H9 (cell line): ENCODE measurements at regions not wholly inside any gene's neighbourhood (a gene's known extent, or its start where the extent isn't known, plus 50 kb on each side); places are given as distances from the start of the nearest gene placed in this dataset.

Source experiments
- DNase-seq: peaks from one replicate; pipeline ENCODE4 v3.0.0-alpha.2; 2017
- H2AFZ ChIP-seq: one replicate; pipeline ENCODE4 v1.6.1; 2013; ENCODE audit warnings: mild to moderate bottlenecking, low read length, control low read depth, moderate library complexity
- H2AK5ac ChIP-seq: 2 replicates; pipeline ENCODE4 v1.6.1; 2013; ENCODE audit warnings: low read length, control low read depth, mixed read lengths; ENCODE audit not compliant: insufficient read length
- H2BK120ac ChIP-seq: one replicate; pipeline ENCODE4 v1.6.1; 2013; ENCODE audit warnings: low read depth, mild to moderate bottlenecking, low read length, control low read depth, inconsistent platforms; ENCODE audit not compliant: poor library complexity, severe bottlenecking
- H2BK12ac ChIP-seq: 2 replicates; pipeline ENCODE4 v1.6.1; 2013; ENCODE audit warnings: low read length, control low read depth, mixed read lengths, low read depth; ENCODE audit not compliant: insufficient read length
- H2BK15ac ChIP-seq: 2 replicates; pipeline ENCODE4 v1.6.1; 2013; ENCODE audit warnings: low read depth, low read length, control low read depth
- H2BK20ac ChIP-seq: one replicate; pipeline ENCODE4 v1.6.1; 2013; ENCODE audit warnings: low read depth, mild to moderate bottlenecking, low read length, control low read depth, inconsistent platforms; ENCODE audit not compliant: poor library complexity, severe bottlenecking
- H2BK5ac ChIP-seq: 2 replicates; pipeline ENCODE4 v1.6.1; 2013; ENCODE audit warnings: low read length, control low read depth, mixed read lengths; ENCODE audit not compliant: insufficient read length
- H3K14ac ChIP-seq: 2 replicates; pipeline ENCODE4 v1.6.1; 2013; ENCODE audit warnings: low read length, control low read depth; ENCODE audit not compliant: insufficient read depth
- H3K18ac ChIP-seq: 2 replicates; pipeline ENCODE4 v1.6.1; 2013; ENCODE audit warnings: low read depth, mild to moderate bottlenecking, mixed read lengths, low read length, control low read depth; ENCODE audit not compliant: insufficient read length
- H3K23ac ChIP-seq: 2 replicates; pipeline ENCODE4 v1.6.1; 2013; ENCODE audit warnings: low read length, control low read depth, mixed read lengths, low read depth; ENCODE audit not compliant: insufficient read length
- H3K23me2 ChIP-seq: 2 replicates; pipeline ENCODE4 v1.6.1; 2013; ENCODE audit warnings: low read depth, mild to moderate bottlenecking, mixed read lengths, low read length, control low read depth; ENCODE audit not compliant: insufficient read length, poor library complexity, severe bottlenecking
- H3K27ac ChIP-seq: 2 replicates; pipeline ENCODE4 v1.5.1; 2013; ENCODE audit warnings: low read length, control low read depth, mixed read lengths, low read depth; ENCODE audit not compliant: insufficient read length
- H3K27me3 ChIP-seq: 2 replicates; pipeline ENCODE4 v1.6.1; 2013; ENCODE audit warnings: low read length, control low read depth, inconsistent platforms; ENCODE audit not compliant: insufficient read depth
- H3K4ac ChIP-seq: 2 replicates; pipeline ENCODE4 v1.6.1; 2013; ENCODE audit warnings: low read depth, mild to moderate bottlenecking, control low read depth, inconsistent platforms, low read length, moderate library complexity
- H3K4me1 ChIP-seq: 2 replicates; pipeline ENCODE4 v1.6.1; 2013; ENCODE audit warnings: low read length, control low read depth, inconsistent platforms; ENCODE audit not compliant: insufficient read depth
- H3K4me2 ChIP-seq: 2 replicates; pipeline ENCODE4 v1.6.1; 2013; ENCODE audit warnings: low read length, control low read depth, mixed read lengths; ENCODE audit not compliant: insufficient read length, insufficient read depth
- H3K56ac ChIP-seq: 2 replicates; pipeline ENCODE4 v1.6.1; 2013; ENCODE audit warnings: low read depth, mild to moderate bottlenecking, mixed read lengths, low read length, control low read depth; ENCODE audit not compliant: insufficient read length
- H3K79me1 ChIP-seq: 2 replicates; pipeline ENCODE4 v1.6.1; 2013; ENCODE audit warnings: low read depth, mild to moderate bottlenecking, moderate library complexity, low read length, control low read depth, inconsistent platforms; ENCODE audit not compliant: insufficient read depth, poor library complexity, severe bottlenecking
- H3K79me2 ChIP-seq: 2 replicates; pipeline ENCODE4 v1.6.1; 2013; ENCODE audit warnings: low read length, control low read depth, inconsistent platforms; ENCODE audit not compliant: insufficient read depth
- H3K9ac ChIP-seq: 2 replicates; pipeline ENCODE4 v1.6.1; 2013; ENCODE audit warnings: low read length, control low read depth, mixed read lengths; ENCODE audit not compliant: insufficient read length; ENCODE audit errors: extremely low read depth
- H3K9me3 ChIP-seq: one replicate; pipeline ENCODE4 v1.6.1; 2013; ENCODE audit warnings: low read depth, low read length, inconsistent platforms; ENCODE audit not compliant: control insufficient read depth
- H3T11ph ChIP-seq: one replicate; pipeline ENCODE4 v1.6.1; 2013; ENCODE audit warnings: mild to moderate bottlenecking, low read length, control low read depth, inconsistent platforms
- H4K20me1 ChIP-seq: one replicate; pipeline ENCODE4 v1.6.1; 2013; ENCODE audit not compliant: control insufficient read depth, insufficient read length, insufficient read depth
- H4K5ac ChIP-seq: 2 replicates; pipeline ENCODE4 v1.6.1; 2013; ENCODE audit warnings: low read depth, mild to moderate bottlenecking, mixed read lengths, low read length, control low read depth; ENCODE audit not compliant: insufficient read length
- H4K8ac ChIP-seq: replicated peaks from 2 replicates; pipeline ENCODE4 v1.6.1; 2013; ENCODE audit warnings: low read length, control low read depth, mixed read lengths, low read depth; ENCODE audit not compliant: insufficient read length
- H4K91ac ChIP-seq: 2 replicates; pipeline ENCODE4 v1.6.1; 2013; ENCODE audit warnings: low read depth, mild to moderate bottlenecking, moderate library complexity, mixed read lengths, low read length, control low read depth; ENCODE audit not compliant: insufficient read length
- H3K27ac Mint-ChIP-seq, 3 experiments: 2 replicates in 2 of 3; 3 replicates in 1 of 3; pipeline ENCODE4 v1.8.0; 2020 to 2021; ENCODE audit warnings: mixed read lengths in 3 of 3, mild to moderate bottlenecking in 1 of 3, moderate library complexity in 1 of 3
- H3K27me3 Mint-ChIP-seq: 2 replicates; pipeline ENCODE4 v1.8.0; 2021; ENCODE audit warnings: low read depth, mild to moderate bottlenecking, moderate library complexity, mixed read lengths
- H3K36me3 Mint-ChIP-seq, 3 experiments: 2 replicates in 2 of 3; 3 replicates in 1 of 3; pipeline ENCODE4 v1.8.0; 2020 to 2021; ENCODE audit warnings: low read depth in 3 of 3, mixed read lengths in 3 of 3; ENCODE audit not compliant: insufficient read depth in 1 of 3
- H3K4me1 Mint-ChIP-seq, 2 experiments: 2 replicates each; pipeline ENCODE4 v1.8.0; 2020; ENCODE audit warnings: mixed read lengths in 2 of 2
- H3K4me3 Mint-ChIP-seq, 2 experiments: 2 replicates in 1 of 2; 3 replicates in 1 of 2; pipeline ENCODE4 v1.8.0; 2020 to 2021; ENCODE audit warnings: mild to moderate bottlenecking in 2 of 2, mixed read lengths in 2 of 2, moderate library complexity in 1 of 2
- H3K9me3 Mint-ChIP-seq, 2 experiments: 2 replicates in 1 of 2; 3 replicates in 1 of 2; pipeline ENCODE4 v1.8.0; 2020; ENCODE audit warnings: mild to moderate bottlenecking in 2 of 2, mixed read lengths in 2 of 2, moderate library complexity in 1 of 2
- WGBS: extraction: QIAGEN DNeasy Blood & Tissue Kit; methylation state at CpG from one replicate; pipeline ENCODE4 v1.1.7; 2013; ENCODE audit warnings: missing lambda C conversion rate, low lambda C conversion rate, mixed read lengths; ENCODE audit not compliant: insufficient read length; ENCODE audit errors: extremely low coverage; 5-methylcytosine and 5-hydroxymethylcytosine counted together
- TF ChIP-seq, protein P1 (sequence below): fragments of 200-600 bp; sonication (generic); conservative IDR thresholded peaks from 3 replicates; pipeline ENCODE4 v1.8.0; 2021; ENCODE audit warnings: antibody characterized with exemption, mild to moderate bottlenecking

DNA sequence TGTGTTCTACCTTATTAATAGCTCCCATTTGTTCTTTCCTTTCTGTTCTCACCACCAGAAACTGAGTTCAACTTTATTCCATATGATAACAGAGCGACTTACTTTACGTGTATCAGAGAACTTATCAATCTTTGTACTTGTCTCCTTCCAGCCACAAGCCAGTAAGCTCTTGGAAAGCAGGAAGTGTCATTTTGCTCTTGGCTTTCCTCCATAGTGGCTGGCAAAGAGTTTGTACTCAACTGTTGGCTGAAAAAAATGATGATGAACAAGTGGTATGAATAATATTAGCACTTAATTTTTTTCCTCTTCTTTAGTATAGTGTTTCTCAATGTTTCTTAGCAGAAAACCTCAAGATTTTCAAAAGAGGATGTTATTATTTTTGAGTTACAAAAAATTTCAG, 182.4 kb upstream of the TOM1L1 start:
- Histone ChIP-seq H2AFZ (peak overlapping the region; percentile 14), H2BK15ac (no peak overlapping the region), H3K14ac (no peak overlapping the region), H3T11ph (no peak overlapping the region), H4K8ac (no peak overlapping the region), H3K27ac (no peak overlapping the region), H3K4me1 (no peaks in the 10 kb centered on the region), H4K5ac (no peak overlapping the region), H2BK20ac (no peak overlapping the region), H2BK12ac (no peak overlapping the region), H3K27me3 (no peaks in the 10 kb centered on the region), H2BK120ac (no peak overlapping the region), H4K91ac (no peak overlapping the region), H3K4ac (no peak overlapping the region), H3K18ac (no peak overlapping the region), H4K20me1 (no peaks in the 10 kb centered on the region), H3K9ac (no peak overlapping the region), H3K79me2 (no peaks in the 10 kb centered on the region), H2AK5ac (no peak overlapping the region), H3K23me2 (no peaks in the 10 kb centered on the region), H3K23ac (no peak overlapping the region), H3K56ac (no peak overlapping the region), H3K79me1 (no peaks in the 10 kb centered on the region), H2BK5ac (no peak overlapping the region), H3K9me3 (no peaks in the 10 kb centered on the region), H3K4me2 (no peak overlapping the region)
- WGBS = no CpG with 5 or more reads among the region's 2 CpGs
- Mint-ChIP-seq H3K27ac (no peak overlapping the region), H3K27me3 (no peaks in the 10 kb centered on the region), H3K36me3 (peaks cover 0 to 10% (median 3%) of the 10 kb centered on the region in 3 experiments; a peak in 4 of 7 replicates), H3K4me3 (no peak overlapping the region), H3K9me3 (peaks cover under 1 to 4% of the 10 kb centered on the region in 2 experiments; a peak in 4 of 5 replicates), H3K4me1 (peaks cover 0 to 2% of the 10 kb centered on the region in 2 experiments; a peak in 1 of 4 replicates)
- DNase-seq = no peak
- TF ChIP-seq, protein P1, sequence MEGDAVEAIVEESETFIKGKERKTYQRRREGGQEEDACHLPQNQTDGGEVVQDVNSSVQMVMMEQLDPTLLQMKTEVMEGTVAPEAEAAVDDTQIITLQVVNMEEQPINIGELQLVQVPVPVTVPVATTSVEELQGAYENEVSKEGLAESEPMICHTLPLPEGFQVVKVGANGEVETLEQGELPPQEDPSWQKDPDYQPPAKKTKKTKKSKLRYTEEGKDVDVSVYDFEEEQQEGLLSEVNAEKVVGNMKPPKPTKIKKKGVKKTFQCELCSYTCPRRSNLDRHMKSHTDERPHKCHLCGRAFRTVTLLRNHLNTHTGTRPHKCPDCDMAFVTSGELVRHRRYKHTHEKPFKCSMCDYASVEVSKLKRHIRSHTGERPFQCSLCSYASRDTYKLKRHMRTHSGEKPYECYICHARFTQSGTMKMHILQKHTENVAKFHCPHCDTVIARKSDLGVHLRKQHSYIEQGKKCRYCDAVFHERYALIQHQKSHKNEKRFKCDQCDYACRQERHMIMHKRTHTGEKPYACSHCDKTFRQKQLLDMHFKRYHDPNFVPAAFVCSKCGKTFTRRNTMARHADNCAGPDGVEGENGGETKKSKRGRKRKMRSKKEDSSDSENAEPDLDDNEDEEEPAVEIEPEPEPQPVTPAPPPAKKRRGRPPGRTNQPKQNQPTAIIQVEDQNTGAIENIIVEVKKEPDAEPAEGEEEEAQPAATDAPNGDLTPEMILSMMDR = no peak
